ENCODE measurements at regions not wholly inside any gene's neighbourhood (a gene's known extent, or its start where the extent isn't known, plus 50 kb on each side); places are given as distances from the start of the nearest gene placed in this dataset.

DNA sequence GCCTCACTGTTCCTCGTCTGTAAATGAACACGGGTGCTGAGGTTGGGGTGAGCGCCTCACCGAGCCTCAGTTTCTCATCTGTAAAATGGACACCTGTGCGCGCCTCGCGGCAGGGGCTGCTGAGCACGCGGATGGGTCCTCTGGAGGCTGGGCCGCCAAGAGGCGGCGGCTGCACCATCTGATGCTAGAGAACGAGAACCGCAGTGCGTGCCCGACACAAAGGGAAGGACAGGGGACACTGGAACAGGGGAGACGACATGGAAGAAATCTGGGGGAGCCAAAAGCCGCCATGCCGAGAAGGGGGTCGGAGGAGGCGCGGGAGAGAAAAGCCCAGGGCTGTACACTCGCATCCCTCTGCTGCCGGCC lies 118.7 kb upstream of the ZNF516 start:
- TF ChIP-seq CTCF (conservative IDR thresholded peaks at IDR 0.05; ENCODE audit: low read length): no peak
- no peak for TF ChIP-seq EZH2phosphoT487 (IDR thresholded peaks at IDR 0.05; ENCODE audit: borderline replicate concordance, low read depth, low read length)

Measured in OCI-LY7 (cell line).